OCI-LY7 (cell line): ENCODE measurements at regions not wholly inside any gene's neighbourhood (a gene's known extent, or its start where the extent isn't known, plus 50 kb on each side); places are given as distances from the start of the nearest gene placed in this dataset.

Experiments
- BruUV-seq: library from RNA; stranded (reverse); fragments of 400-500 nt; replicated peaks from 2 replicates; lab custom pipeline; 2021; lab: Mats Ljungman, UMichigan
- CTCF ChIA-PET: fragments of 300-600 bp; sonication (Branson Sonifier 250); formaldehyde crosslinking; loops from one replicate; lab custom pipeline; 2022; ENCODE audit warnings: antibody characterized with exemption; ENCODE audit not compliant: unreplicated experiment; lab: Charles Lee
- POLR2A ChIA-PET: fragments of 300-600 bp; sonication (Branson Sonifier 250); formaldehyde crosslinking; loops from one replicate; lab custom pipeline; 2022; ENCODE audit warnings: antibody characterized with exemption; lab: Charles Lee
- DNase-seq: peaks from one replicate; pipeline ENCODE4 v3.0.0-alpha.2; 2015; ENCODE audit warnings: low spot score
- H2AFZ ChIP-seq: fragments of 200-600 bp; sonication (generic), shearing (Covaris generic); 2 replicates; pipeline ENCODE4 v1.6.1; 2014; ENCODE audit warnings: mild to moderate bottlenecking, antibody characterized with exemption, low read length, moderate library complexity
- H3K27ac ChIP-seq: fragments of 200-600 bp; sonication (generic); 2 replicates; pipeline ENCODE4 v1.5.1; 2014; ENCODE audit warnings: mixed run types, low read depth, mild to moderate bottlenecking, moderate library complexity, low read length, inconsistent platforms; ENCODE audit not compliant: poor library complexity, severe bottlenecking
- H3K36me3 ChIP-seq: fragments of 200-600 bp; sonication (generic); 2 replicates; pipeline ENCODE4 v1.6.1; 2014; ENCODE audit warnings: mild to moderate bottlenecking, antibody characterized with exemption, low read length, moderate library complexity, mixed read lengths; ENCODE audit not compliant: insufficient read depth
- H3K4me1 ChIP-seq: fragments of 200-600 bp; sonication (generic); 2 replicates; pipeline ENCODE4 v1.5.1; 2014; ENCODE audit warnings: mild to moderate bottlenecking, low read length; ENCODE audit not compliant: insufficient read depth, poor library complexity, severe bottlenecking
- H3K4me2 ChIP-seq: fragments of 200-600 bp; sonication (generic); 2 replicates; pipeline ENCODE4 v1.6.1; 2014; ENCODE audit warnings: mild to moderate bottlenecking, low read length
- H3K4me3 ChIP-seq: fragments of 200-600 bp; sonication (generic); 2 replicates; pipeline ENCODE4 v1.5.1; 2014; ENCODE audit warnings: mild to moderate bottlenecking, low read depth, low read length; ENCODE audit not compliant: poor library complexity, severe bottlenecking
- H3K79me2 ChIP-seq: fragments of 200-600 bp; sonication (generic); 2 replicates; pipeline ENCODE4 v1.6.1; 2016; ENCODE audit warnings: low read depth, mild to moderate bottlenecking, low read length, moderate library complexity, mixed read lengths; ENCODE audit not compliant: insufficient read depth
- H3K9me2 ChIP-seq: fragments of 200-600 bp; sonication (generic); 2 replicates; pipeline ENCODE4 v1.6.1; 2016; ENCODE audit warnings: mild to moderate bottlenecking, low read length, mixed read lengths; ENCODE audit not compliant: insufficient read depth
- H3K9me3 ChIP-seq: fragments of 200-600 bp; sonication (generic); 2 replicates; pipeline ENCODE4 v1.6.1; 2014; ENCODE audit warnings: mild to moderate bottlenecking, mixed run types, low read length, mixed read lengths
- H4K20me1 ChIP-seq: fragments of 200-600 bp; sonication (generic); 2 replicates; pipeline ENCODE4 v1.6.1; 2014; ENCODE audit warnings: mild to moderate bottlenecking, antibody characterized with exemption, low read length, moderate library complexity, mixed read lengths; ENCODE audit not compliant: insufficient read depth
- CTCF ChIP-seq: fragments of 200-600 bp; sonication (generic); conservative IDR thresholded peaks from 2 replicates; pipeline ENCODE4 v1.5.1; 2014; ENCODE audit warnings: mild to moderate bottlenecking, antibody characterized with exemption, low read length, moderate library complexity, mixed read lengths
- EZH2phosphoT487 ChIP-seq: fragments of 200-600 bp; sonication (generic); IDR thresholded peaks from 2 replicates; pipeline ENCODE4 v1.6.1; 2018; ENCODE audit warnings: low read depth, borderline replicate concordance, mild to moderate bottlenecking, mixed run types, antibody characterized with exemption, low read length, moderate library complexity, mixed read lengths
- intact Hi-C: fragments of 100-400 bp; cut with micrococcal nuclease; formaldehyde crosslinking; loops from one replicate; pipeline ENCODE4 v1.10.0; 2022; ENCODE audit not compliant: unreplicated experiment

- no peak overlapping the region for H3K4me2 ChIP-seq
- no peaks in the 10 kb centered on the region for H4K20me1 ChIP-seq
- no peak overlapping the region for H3K27ac ChIP-seq
- no peak overlapping the region for H2AFZ ChIP-seq
- no peaks in the 10 kb centered on the region for H3K79me2 ChIP-seq
- intact Hi-C loops: no loop called here
- ChIA-PET POLR2A (no interaction called here), CTCF (no interaction called here)
- no peak overlapping the region for H3K4me3 ChIP-seq
- BruUV-seq: no TSS peak
- no peaks in the 10 kb centered on the region for H3K9me3 ChIP-seq
- H3K9me2 ChIP-seq: no peaks in the 10 kb centered on the region
- no peaks in the 10 kb centered on the region for H3K36me3 ChIP-seq
- H3K4me1 ChIP-seq: no peaks in the 10 kb centered on the region
- TF ChIP-seq EZH2phosphoT487: no peak
- TF ChIP-seq CTCF: no peak
- DNase-seq: no peak
Measured at GRCh38 chr2:142803158-142803557, 74.3 kb upstream of the KYNU start.

GRCh38 chr2:142796588-142796987 lies 80.9 kb upstream of the KYNU start:
- DNase-seq: no peak
- H3K9me2 ChIP-seq: no peaks in the 10 kb centered on the region
- H3K9me3 ChIP-seq: no peaks in the 10 kb centered on the region
- H3K36me3 ChIP-seq: no peaks in the 10 kb centered on the region
- no peak overlapping the region for H2AFZ ChIP-seq
- BruUV-seq: no TSS peak
- no peaks in the 10 kb centered on the region for H4K20me1 ChIP-seq
- intact Hi-C loops: no loop called here
- H3K4me3 ChIP-seq: no peak overlapping the region
- H3K79me2 ChIP-seq: no peaks in the 10 kb centered on the region
- no peak overlapping the region for H3K27ac ChIP-seq
- ChIA-PET POLR2A (interaction anchor here (1.0 kb wide), 1 partner anchor 8 kb away, joined by 5 read pairs; no protein-coding TSS in a partner anchor), CTCF (no interaction called here)
- H3K4me2 ChIP-seq: no peak overlapping the region
- TF ChIP-seq EZH2phosphoT487 (no peak), CTCF (no peak)
- H3K4me1 ChIP-seq: no peaks in the 10 kb centered on the region

- intact Hi-C loops: no loop called here
- H3K36me3 ChIP-seq: no peaks in the 10 kb centered on the region
- H2AFZ ChIP-seq: no peak overlapping the region
- BruUV-seq: no TSS peak
- H3K9me2 ChIP-seq: no peaks in the 10 kb centered on the region
- POLR2A ChIA-PET: interaction anchor here (0.7 to 0.9 kb wide), 2 partner anchors 9 to 79 kb away, joined by 3 read pairs; no protein-coding TSS in a partner anchor
- TF ChIP-seq EZH2phosphoT487 (no peak), CTCF (no peak)
- no peak for DNase-seq
- H3K27ac ChIP-seq: no peak overlapping the region
- no peaks in the 10 kb centered on the region for H3K79me2 ChIP-seq
- H4K20me1 ChIP-seq: no peaks in the 10 kb centered on the region
- H3K4me1 ChIP-seq: no peaks in the 10 kb centered on the region
- CTCF ChIA-PET: no interaction called here
- H3K4me3 ChIP-seq: no peak overlapping the region
- H3K4me2 ChIP-seq: no peak overlapping the region
- no peaks in the 10 kb centered on the region for H3K9me3 ChIP-seq
Measured at GRCh38 chr2:142796161-142796560, 81.3 kb upstream of the KYNU start.
